Astrocyte (in vitro differentiated cells and primary cell): ENCODE measurements at regions not wholly inside any gene's neighbourhood (a gene's known extent, or its start where the extent isn't known, plus 50 kb on each side); places are given as distances from the start of the nearest gene placed in this dataset.

Experiments used
- CTCF ChIP-seq: IDR thresholded peaks from 2 replicates; pipeline ENCODE4 v1.5.1; 2011; ENCODE audit warnings: low read depth, mild to moderate bottlenecking, inconsistent platforms, low read length, moderate library complexity; ENCODE audit not compliant: insufficient read depth
- EZH2 ChIP-seq: IDR thresholded peaks from 2 replicates; pipeline ENCODE4 v1.6.1; 2012; ENCODE audit warnings: mild to moderate bottlenecking, low read length, inconsistent platforms; ENCODE audit not compliant: insufficient read depth

- TF ChIP-seq CTCF: no peak
- TF ChIP-seq EZH2: no peak
Measured at GRCh38 chr2:239878686-239879085, 146.5 kb downstream of the NDUFA10 start.
